Hepatocyte (in vitro differentiated cells): ENCODE measurements at regions not wholly inside any gene's neighbourhood (a gene's known extent, or its start where the extent isn't known, plus 50 kb on each side); places are given as distances from the start of the nearest gene placed in this dataset.

Experiments
- DNase-seq: peaks from one replicate; pipeline ENCODE4 v3.0.0-alpha.2; 2016; ENCODE audit warnings: low spot score
- H2AFZ ChIP-seq: fragments of 200-600 bp; sonication (generic); 2 replicates; pipeline ENCODE4 v1.6.0; 2016; ENCODE audit warnings: antibody characterized with exemption, mild to moderate bottlenecking
- H3K27ac ChIP-seq: fragments of 200-600 bp; sonication (generic); 2 replicates; pipeline ENCODE4 v1.5.1; 2016; ENCODE audit warnings: mild to moderate bottlenecking
- H3K27me3 ChIP-seq: fragments of 200-600 bp; sonication (generic); 2 replicates; pipeline ENCODE4 v1.6.1; 2016
- H3K36me3 ChIP-seq: fragments of 200-600 bp; sonication (generic); replicated peaks from 2 replicates; pipeline ENCODE4 v1.5.1; 2016; ENCODE audit warnings: low read depth; ENCODE audit not compliant: insufficient read depth
- H3K4me1 ChIP-seq: fragments of 200-600 bp; sonication (generic); 2 replicates; pipeline ENCODE4 v1.5.1; 2016; ENCODE audit warnings: mild to moderate bottlenecking, moderate library complexity; ENCODE audit not compliant: insufficient read depth
- H3K4me2 ChIP-seq: fragments of 200-600 bp; sonication (generic); 2 replicates; pipeline ENCODE4 v1.6.0; 2016
- H3K4me3 ChIP-seq: fragments of 200-600 bp; sonication (generic); 2 replicates; pipeline ENCODE4 v1.5.1; 2016; ENCODE audit warnings: mild to moderate bottlenecking
- H3K79me2 ChIP-seq: fragments of 200-600 bp; sonication (generic); 2 replicates; pipeline ENCODE4 v1.6.0; 2017; ENCODE audit warnings: mild to moderate bottlenecking
- H3K9me2 ChIP-seq: fragments of 200-600 bp; sonication (generic); replicated peaks from 2 replicates; pipeline ENCODE4 v1.6.0; 2017; ENCODE audit warnings: mild to moderate bottlenecking; ENCODE audit not compliant: insufficient read depth
- H3K9me3 ChIP-seq: fragments of 200-600 bp; sonication (generic); 2 replicates; pipeline ENCODE4 v1.5.1; 2016; ENCODE audit warnings: low read depth, mild to moderate bottlenecking
- H4K20me1 ChIP-seq: fragments of 200-600 bp; sonication (generic); 2 replicates; pipeline ENCODE4 v1.6.0; 2016; ENCODE audit warnings: mild to moderate bottlenecking; ENCODE audit not compliant: insufficient read depth, poor library complexity, severe bottlenecking
- EZH2 ChIP-seq: fragments of 200-600 bp; sonication (generic); IDR thresholded peaks from 2 replicates; pipeline ENCODE4 v1.6.1; 2016; ENCODE audit warnings: antibody characterized with exemption, mild to moderate bottlenecking, borderline replicate concordance
- EZH2phosphoT487 ChIP-seq: fragments of 200-600 bp; sonication (generic); IDR thresholded peaks from one replicate; pipeline ENCODE4 v1.6.1; 2018; ENCODE audit warnings: antibody characterized with exemption, mild to moderate bottlenecking, low read depth, moderate library complexity; ENCODE audit not compliant: unreplicated experiment, severe bottlenecking
- WGBS: methylation state at CpG from one replicate; pipeline ENCODE4 v1.1.6; 2016; ENCODE audit warnings: low lambda C conversion rate; ENCODE audit errors: missing lambda C conversion rate; 5-methylcytosine and 5-hydroxymethylcytosine counted together
- TF ChIP-seq, protein P1 (sequence below): fragments of 200-600 bp; sonication (generic); IDR thresholded peaks from 2 replicates; pipeline ENCODE4 v1.5.1; 2016; ENCODE audit warnings: antibody characterized with exemption, mild to moderate bottlenecking; ENCODE audit not compliant: poor library complexity

DNA sequence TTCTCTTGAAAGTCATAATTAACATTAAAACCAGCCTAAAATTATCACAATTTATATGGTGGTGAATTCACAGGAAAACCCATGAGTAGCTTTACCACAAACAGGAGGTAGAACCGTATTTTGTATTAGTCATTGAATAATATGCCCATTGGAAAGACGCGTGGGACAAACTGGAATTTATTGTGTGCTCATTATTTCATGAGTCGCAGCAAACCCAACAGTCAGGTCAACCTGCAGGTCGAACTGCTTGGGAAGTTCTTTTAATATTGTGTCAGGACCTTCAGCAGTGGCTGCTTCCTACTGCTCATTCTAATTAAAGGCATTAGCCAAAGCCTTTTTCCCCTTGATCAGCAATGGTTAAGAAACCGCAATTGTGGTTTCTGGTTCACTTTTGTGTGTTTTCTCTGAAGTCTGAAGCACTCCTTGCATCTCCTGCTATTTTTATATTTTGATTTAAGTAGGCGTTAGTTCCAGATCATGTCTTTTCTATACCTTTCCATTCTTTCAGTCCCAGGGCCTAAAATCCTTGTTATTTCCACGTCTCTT lies 100.1 kb downstream of the RAB11FIP2 start:
- TF ChIP-seq EZH2 (no peak), EZH2phosphoT487 (no peak)
- TF ChIP-seq, protein P1, sequence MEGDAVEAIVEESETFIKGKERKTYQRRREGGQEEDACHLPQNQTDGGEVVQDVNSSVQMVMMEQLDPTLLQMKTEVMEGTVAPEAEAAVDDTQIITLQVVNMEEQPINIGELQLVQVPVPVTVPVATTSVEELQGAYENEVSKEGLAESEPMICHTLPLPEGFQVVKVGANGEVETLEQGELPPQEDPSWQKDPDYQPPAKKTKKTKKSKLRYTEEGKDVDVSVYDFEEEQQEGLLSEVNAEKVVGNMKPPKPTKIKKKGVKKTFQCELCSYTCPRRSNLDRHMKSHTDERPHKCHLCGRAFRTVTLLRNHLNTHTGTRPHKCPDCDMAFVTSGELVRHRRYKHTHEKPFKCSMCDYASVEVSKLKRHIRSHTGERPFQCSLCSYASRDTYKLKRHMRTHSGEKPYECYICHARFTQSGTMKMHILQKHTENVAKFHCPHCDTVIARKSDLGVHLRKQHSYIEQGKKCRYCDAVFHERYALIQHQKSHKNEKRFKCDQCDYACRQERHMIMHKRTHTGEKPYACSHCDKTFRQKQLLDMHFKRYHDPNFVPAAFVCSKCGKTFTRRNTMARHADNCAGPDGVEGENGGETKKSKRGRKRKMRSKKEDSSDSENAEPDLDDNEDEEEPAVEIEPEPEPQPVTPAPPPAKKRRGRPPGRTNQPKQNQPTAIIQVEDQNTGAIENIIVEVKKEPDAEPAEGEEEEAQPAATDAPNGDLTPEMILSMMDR: no peak
- no peaks in the 10 kb centered on the region for H3K4me1 ChIP-seq
- no peak overlapping the region for H3K4me2 ChIP-seq
- H3K9me3 ChIP-seq: no peaks in the 10 kb centered on the region
- 89% methylated on average over 8 of the region's 8 CpGs for WGBS
- no peaks in the 10 kb centered on the region for H3K9me2 ChIP-seq
- no peaks in the 10 kb centered on the region for H3K36me3 ChIP-seq
- no peak for DNase-seq
- H2AFZ ChIP-seq: no peak overlapping the region
- H3K27me3 ChIP-seq: no peaks in the 10 kb centered on the region
- H3K4me3 ChIP-seq: no peak overlapping the region
- no peaks in the 10 kb centered on the region for H3K79me2 ChIP-seq
- H4K20me1 ChIP-seq: no peaks in the 10 kb centered on the region
- H3K27ac ChIP-seq: no peak overlapping the region

DNA sequence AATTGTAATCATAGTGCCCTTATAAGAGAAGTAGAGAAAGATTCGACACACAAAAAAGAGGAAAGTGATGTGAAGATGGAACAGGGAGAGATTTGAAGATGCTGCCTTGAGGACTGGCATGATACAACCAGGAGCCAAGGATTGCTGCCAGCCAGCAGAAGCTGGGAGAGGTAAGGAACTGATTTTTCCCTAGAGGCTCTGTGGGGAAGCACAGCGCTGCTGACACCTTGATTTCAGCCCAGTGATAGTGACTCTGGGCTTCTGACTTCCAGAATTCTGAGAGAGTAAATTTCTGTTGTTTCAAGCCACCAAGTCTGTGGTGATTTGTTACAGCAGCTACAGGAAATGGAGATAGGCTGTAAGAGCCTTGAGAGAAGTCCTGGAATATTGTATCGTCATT lies 98.2 kb downstream of the RAB11FIP2 start:
- no peaks in the 10 kb centered on the region for H3K9me3 ChIP-seq
- H3K27ac ChIP-seq: no peak overlapping the region
- no peak for DNase-seq
- no peak overlapping the region for H3K4me2 ChIP-seq
- peaks cover 3% of the 10 kb centered on the region for H3K27me3 ChIP-seq
- no peak overlapping the region for H3K4me3 ChIP-seq
- no peaks in the 10 kb centered on the region for H3K9me2 ChIP-seq
- H3K36me3 ChIP-seq: no peaks in the 10 kb centered on the region
- no peaks in the 10 kb centered on the region for H3K4me1 ChIP-seq
- TF ChIP-seq EZH2phosphoT487 (no peak), EZH2 (no peak)
- TF ChIP-seq, protein P1: no peak
- H2AFZ ChIP-seq: no peak overlapping the region
- no peaks in the 10 kb centered on the region for H3K79me2 ChIP-seq
- 88% methylated on average over 3 of the region's 3 CpGs for WGBS
- no peaks in the 10 kb centered on the region for H4K20me1 ChIP-seq

DNA sequence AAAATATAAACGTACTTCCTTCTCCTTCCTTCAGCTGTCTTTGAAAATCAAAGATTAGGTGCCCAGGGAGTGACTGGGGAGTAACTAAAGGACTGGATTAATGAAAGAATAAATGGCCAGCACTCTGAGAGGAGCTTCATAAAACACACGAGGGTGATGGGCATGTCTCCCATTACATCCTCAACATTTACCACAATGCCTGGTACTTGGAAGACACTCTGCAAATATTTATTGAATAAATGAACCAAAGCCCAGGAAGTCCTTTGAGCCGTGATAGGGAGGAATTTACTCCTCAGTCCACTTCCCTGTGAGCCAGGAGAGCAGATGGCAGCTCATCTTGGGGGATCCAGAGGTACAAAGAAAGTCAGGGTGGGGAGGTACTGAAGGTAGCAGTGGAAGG lies 96.3 kb downstream of the RAB11FIP2 start:
- Histone ChIP-seq H3K9me2 (no peaks in the 10 kb centered on the region), H3K4me2 (no peak overlapping the region), H3K4me1 (no peaks in the 10 kb centered on the region), H2AFZ (no peak overlapping the region), H3K79me2 (no peaks in the 10 kb centered on the region), H3K36me3 (no peaks in the 10 kb centered on the region), H3K9me3 (no peaks in the 10 kb centered on the region), H4K20me1 (no peaks in the 10 kb centered on the region), H3K4me3 (no peak overlapping the region), H3K27ac (no peak overlapping the region), H3K27me3 (peaks cover 11% of the 10 kb centered on the region)
- TF ChIP-seq EZH2phosphoT487: no peak
- TF ChIP-seq, protein P1: no peak
- 60% methylated on average over 3 of the region's 3 CpGs for WGBS
- DNase-seq: no peak
